Activated CD4-positive, alpha-beta T cell treated with anti-CD3 and anti-CD28 coated beads, Interleukin-2, Interleukin-6, amounts not matched to agents 100 ng/mL and 50 ng/mL, durations not matched to agents 16 hours and 8 hours (primary cell): ENCODE measurements at regions not wholly inside any gene's neighbourhood (a gene's known extent, or its start where the extent isn't known, plus 50 kb on each side); places are given as distances from the start of the nearest gene placed in this dataset.

ENCODE experiments used
- DNase-seq: peaks from one replicate; pipeline ENCODE4 v3.0.0-alpha.2; 2020

GRCh38 chr5:56366986-56367385 is 133.9 kb upstream of the ANKRD55 start:
- no peak for DNase-seq

- DNase-seq = no peak
These were observed 128.3 kb upstream of the ANKRD55 start for GRCh38 chr5:56361398-56361797.

- no peak for DNase-seq
These were observed 127.7 kb upstream of the ANKRD55 start for GRCh38 chr5:56360816-56361215.

DNA sequence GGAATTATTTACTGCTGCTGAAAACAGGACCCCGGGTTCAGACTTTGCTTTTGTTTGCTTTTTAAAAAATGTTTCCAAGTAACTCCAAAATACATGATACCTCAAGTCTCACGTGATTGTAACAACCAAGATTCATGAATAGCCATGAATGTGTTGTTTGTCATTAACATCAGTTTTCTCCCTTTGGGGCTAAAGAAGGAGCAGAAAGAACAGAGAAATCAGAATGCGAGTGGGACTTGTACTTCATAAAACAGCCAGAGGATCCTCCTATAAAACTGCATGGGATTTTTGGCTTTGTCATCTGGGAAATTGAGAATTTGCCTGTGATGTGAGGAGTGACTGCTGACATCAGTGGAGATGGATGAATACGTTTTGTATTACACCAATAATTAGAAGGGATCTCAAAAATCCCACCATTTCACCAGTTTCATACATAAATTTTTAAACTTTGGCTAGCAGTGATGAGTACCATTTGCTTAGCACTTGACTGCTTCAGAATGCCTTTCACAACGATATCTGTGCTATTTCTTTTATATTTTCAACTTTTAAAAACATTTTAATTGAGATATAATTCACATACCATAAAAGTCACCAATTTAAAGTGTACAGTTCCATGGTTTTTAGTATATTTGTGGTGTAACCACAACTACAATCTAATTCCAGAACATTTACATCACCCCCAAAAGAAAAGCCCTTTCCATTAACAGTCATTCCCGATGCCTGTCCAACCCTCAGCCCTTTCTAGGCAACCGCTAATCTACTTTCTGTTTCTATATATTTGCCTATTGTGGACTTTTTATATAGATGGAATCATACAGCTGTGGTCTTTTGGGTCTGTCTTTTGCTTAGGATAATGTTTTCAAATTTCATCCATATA is 126.9 kb upstream of the ANKRD55 start:
- no peak for DNase-seq

- DNase-seq = no peak
These were observed 125.9 kb upstream of the ANKRD55 start for GRCh38 chr5:56358703-56359681.

DNA sequence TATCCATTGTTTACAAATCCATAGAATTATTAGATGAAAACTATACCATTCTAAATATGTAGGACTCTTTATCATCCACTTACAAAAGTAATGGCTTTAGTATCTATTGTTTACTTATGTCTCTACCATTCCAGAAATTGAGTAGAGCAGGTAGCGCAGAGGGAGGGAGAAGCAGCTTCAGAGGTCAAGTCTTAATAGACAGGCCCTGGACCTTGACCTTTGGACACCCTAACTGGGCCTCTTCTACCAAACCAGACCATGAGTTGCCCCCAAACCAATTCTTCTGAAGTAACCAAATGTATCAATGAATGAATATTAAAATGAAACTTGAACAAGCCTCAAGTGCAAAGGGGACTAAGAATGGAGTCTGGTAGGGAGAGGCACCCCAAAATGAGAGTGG is 124.9 kb upstream of the ANKRD55 start:
- DNase-seq = no peak

DNA sequence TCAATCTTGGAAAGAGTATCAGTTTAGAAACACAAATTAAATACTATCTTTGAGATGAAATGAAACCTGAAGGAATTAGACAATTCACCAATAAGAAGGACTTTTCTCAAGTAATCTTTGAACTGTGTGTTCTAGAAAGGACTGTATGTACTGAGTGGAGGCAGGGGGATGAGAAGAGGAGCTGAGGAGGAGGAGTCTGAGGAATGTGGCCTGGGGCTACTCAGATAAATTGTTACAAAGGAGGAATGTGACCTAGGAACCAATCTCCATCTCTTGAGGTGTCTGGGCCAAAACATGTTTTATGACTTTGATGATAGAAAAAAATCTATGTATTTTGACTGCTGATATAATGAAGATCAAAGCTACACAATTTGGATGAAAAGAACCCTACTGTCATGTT is 124.3 kb upstream of the ANKRD55 start:
- no peak for DNase-seq

GRCh38 chr5:56356836-56357160 is 123.7 kb upstream of the ANKRD55 start:
- no peak for DNase-seq

DNA sequence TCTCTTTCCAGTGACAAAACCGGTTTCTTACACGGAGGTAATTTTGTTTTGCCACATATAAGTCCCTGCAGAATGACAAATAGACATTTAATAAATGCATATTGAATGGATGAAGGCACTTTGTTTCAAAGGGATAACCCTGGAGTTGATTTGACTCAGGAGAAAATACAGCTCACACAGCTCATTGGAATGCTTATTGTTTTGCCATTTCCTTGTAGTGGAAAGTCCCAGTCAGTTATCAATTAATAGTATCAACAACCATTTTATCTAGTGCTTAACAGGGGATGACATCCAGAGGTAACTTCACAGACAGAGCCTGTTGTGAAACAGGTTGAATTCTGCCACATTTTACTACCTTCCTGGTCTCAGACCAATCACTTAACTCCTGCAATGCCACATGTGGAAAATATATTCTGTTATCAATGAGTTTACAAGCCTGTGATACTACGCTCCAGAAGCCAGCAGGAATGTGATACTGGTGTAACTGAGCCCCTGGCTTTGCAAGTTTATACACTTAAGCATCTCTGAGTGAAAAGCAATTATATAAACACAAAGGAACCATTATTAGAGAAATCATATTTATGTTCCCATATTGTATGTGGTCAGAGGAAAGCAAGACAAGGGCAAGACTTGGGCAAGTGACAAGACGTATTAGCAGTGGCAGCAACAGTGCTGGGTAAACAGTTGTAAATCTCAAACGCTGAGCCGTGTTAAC is 123.1 kb upstream of the ANKRD55 start:
- DNase-seq = no peak

DNA sequence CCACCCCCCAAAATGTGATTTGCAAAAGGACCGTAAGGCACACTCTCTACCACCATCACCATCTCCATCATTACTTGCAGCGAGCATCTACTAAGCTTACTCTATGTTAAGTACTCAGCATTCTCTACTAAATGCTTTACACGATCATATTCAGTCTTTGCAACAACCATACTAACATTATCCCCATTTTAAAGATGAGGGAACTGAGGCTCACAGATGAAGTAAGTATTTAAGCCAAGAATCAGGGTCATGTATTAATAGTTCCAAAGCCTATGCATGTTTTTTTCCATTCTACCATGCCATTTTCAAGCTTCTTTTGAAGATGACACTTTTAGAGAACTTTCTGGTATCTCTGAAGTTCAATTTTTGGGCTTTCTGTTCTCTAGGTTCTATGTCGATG is 121.7 kb upstream of the ANKRD55 start:
- DNase-seq = no peak

DNA sequence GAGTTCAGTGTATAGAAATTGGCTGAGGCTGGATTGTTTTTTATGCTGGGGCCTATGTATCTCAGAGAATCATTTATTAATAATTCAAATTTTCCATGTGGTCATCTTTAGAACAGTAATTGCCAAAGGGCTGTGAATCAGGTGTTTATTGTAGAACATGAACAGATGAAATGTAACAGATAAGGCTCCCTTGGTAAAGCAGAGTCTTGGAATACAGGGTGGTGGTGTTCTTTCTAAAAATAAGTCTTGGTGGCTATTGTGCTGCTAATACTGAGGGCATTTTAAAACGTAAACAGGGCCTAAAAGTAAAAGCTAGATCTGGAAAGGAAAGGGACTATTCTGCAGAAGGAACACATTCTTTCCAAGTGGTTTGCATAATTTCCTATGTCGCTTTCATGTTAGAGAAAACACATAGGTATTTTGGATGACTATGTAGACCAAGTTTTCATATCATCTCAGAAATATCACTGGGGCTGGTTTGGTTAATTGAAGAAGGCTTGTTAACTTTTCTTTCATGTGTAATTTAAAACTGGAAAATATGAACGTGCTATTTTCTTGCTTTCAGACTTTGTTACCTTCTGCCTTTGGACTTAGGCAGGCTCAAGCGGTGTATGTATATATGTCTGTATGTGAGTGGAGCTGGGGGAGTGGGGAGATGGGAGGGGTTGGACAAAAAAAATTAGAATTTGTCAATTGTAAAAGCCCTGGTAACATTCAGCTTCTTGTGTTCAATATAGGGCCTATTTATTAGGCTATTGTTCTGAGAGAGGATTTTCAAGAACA is 119.9 kb upstream of the ANKRD55 start:
- DNase-seq = no peak

DNA sequence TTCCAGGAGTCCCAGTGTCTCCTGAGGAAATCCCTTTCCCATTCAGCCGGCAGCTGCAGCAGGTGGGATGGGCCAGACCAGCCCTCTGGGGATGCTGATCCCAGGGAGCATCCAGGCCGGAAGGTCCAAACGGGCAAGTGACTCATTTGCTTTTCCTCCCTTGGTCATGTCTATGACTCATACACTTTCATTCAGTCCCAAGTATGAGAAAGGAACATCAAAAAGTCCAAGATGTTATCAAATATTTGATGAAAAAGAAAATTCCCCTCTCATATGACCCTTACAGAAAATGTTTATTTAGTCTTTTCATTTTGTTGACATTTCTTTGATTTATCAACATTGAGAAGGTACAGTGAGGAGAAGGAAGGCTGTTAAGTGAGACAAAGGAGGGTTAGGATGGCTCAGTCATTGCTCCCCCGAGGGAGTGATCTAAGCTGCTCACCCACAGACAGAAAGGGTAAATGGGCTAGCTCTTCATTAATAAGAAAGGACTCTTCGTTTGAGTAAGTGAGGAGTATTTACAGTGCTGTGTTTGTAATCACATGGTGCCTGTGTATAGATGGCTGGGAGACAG is 117.6 kb upstream of the ANKRD55 start:
- DNase-seq = no peak

- no peak for DNase-seq
These were observed 117.0 kb upstream of the ANKRD55 start for GRCh38 chr5:56350011-56350596.

DNA sequence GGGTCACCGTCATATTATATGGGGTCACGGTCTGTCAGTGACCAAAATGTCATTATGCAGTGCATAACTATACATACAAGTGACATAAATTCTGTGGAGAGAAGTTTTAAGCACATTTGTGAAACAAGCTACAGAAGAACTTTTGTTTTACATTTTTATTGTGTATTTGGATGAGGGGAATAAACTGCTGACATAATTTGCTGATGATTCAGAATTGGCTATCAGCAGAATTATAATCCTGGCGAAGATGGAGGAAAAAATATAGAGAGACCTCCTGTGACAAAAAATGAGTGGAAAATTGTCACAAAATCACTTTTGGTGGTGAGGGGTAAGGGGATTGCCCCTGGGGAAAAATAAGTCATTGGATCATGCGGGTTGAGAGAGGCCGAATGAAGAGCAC is 116.3 kb upstream of the ANKRD55 start:
- no peak for DNase-seq

- no peak for DNase-seq
These were observed 113.8 kb upstream of the ANKRD55 start for GRCh38 chr5:56346741-56347535.

DNA sequence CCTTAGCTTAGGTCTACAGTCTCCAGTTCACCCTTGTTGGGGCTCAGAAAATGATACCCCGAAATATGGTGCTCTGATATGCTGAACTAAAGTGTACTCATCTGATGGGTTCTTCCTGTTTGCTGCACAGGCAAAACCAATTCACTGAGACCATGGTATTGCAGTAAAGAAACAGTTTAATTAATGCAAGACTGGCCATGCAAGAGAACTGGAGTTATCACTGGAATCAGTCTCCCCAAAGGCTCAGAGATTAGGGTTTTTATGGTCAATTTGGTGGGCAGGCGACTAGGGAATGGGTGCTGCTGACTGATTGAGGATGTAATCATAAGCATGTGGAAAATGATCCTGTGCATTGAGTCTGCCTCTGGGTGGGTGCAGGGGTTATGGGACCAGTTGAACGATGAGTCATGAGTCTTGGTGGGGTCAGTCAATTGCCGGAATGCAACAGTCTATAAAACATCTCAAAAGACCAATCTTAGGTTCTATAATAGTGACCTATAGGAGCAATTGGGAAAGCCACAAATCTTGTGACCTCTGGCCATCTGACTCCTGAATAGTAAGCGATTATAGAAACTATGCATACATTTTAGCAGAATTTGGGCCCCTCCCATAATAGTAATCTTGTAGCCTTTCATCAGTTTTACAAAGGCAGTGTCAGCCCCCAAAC is 113.0 kb upstream of the ANKRD55 start:
- no peak for DNase-seq

DNA sequence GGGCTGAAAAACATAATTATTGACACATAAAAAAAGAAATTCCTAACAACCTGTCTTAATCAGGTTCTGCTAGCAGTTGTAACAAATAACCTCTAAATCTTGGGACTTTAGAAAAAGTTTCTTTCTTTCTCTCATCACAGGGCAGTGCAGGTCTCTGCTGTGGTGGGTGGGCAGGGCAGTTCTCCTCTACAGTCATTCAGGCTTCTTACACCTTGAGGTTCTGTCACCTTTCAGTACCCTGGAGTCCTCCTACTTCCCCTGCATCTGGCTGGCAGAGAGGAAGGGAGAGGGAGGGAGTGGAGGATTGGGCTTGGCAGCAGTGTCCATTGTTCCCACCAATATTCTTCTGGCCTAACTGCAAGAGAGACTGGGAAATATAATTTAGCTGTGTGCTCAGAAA is 112.2 kb upstream of the ANKRD55 start:
- no peak for DNase-seq

GRCh38 chr5:56344594-56344993 is 111.5 kb upstream of the ANKRD55 start:
- DNase-seq = no peak

DNA sequence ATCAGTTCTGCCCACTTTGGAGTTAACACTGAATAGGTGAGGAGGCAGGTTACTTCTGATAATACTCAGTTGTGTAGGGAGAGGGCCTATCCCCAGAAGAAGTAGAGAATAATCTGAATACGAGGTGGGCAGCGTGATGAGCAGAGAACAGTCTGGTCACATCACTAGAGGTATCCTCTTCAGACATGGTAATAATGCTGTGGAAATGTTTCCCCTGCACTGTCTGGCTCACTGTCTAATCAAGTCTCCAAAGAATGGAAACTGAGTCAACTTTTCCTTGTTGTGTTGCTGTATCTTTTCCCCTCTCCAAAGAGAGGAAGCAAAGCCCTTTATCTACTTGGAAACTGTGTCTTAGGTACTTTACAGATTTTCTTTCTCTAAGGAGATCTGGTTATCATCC is 110.9 kb upstream of the ANKRD55 start:
- no peak for DNase-seq

- DNase-seq = no peak
These were observed 109.5 kb upstream of the ANKRD55 start for GRCh38 chr5:56342616-56343015.
